ENCODE measurements at regions not wholly inside any gene's neighbourhood (a gene's known extent, or its start where the extent isn't known, plus 50 kb on each side); places are given as distances from the start of the nearest gene placed in this dataset.

DNA sequence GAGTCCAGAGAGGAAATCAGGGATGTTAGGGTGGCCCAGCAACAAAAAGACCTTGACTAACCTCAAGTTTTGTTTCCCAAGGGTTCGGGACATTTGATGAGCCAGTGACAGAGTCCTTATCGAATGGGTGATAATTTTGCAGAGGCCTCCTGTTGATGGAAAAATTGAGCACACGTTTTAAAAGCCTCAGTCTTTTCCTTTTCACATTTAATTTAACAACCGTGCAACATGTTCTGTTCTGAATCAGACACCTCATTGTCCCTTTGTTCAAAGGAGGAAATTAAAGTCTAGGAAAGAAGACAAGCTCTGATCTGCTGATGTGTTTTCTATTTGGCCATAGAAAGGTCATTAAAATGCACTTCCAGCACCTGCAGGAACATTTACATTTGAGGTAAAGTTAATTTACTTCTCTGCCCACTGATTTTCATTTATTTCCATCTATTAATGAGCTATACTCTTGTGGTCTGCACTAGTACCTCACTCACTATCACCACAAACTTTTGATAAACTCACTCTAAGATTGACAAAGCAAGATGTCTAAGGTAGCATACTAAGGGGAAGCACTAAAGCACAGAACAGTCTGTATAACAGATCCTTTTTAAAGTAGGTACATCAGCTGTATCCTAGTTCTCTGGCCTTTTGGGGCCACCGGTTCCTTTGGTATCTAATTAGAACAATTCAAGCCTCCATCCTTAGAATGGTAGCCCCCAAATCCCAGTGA lies 147.0 kb downstream of the RPAP3 start:
- DNase-seq = no peak

DNA sequence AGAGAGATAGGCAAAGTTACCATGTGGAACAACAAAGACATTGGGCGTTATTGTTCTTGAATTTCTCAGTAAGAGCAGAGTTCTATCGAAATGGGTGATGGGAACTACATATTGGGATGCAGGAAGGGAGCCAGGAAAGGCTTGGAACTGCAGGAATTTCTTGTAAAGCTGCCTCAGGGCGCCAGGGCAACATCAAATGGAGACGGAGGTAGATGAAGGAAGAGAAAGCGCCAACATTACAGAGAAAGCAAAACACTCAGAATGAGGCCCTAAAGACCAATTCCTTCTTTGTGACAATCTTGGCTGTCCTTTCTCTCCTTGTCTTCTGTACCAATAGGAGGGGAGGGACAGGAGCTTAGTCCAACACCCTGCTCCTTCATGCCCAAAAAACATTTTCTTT lies 148.4 kb downstream of the RPAP3 start:
- no peak for DNase-seq

DNA sequence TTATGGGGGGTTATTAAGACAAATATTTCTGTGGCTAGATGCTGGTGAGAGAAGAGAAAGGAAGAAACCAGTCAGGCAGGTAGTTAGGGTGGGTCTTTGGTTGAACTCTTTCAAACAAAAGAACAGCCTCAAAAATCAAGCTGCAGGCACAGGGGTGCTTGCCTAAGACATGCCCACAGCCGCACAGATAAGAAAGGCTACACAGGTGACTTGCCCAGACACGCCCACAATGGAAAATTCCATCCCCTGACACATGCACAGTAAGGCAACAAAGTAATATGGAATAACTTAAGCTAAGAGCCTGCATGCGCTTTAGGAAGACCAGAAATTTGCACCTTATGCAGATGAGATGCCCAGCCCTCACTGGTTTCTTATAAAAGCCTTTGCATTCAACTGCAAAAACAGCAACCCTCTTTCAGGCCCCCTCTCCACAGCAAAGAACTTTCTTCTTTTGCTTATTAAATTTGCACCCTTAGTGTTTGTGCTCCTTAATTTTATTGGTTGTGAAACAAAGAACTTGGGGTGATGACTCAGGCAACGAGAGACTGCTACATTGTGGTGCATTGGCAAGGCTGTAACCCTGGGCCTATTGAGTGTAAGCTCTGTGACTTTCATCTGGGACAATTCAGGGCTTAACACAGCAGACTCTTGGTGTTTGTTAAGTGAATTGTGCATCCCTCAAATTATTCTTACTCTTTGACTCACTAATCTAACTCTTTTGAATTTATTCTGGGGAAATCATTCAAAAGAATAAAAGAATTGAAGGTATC lies 149.4 kb downstream of the RPAP3 start:
- no peak for DNase-seq

DNA sequence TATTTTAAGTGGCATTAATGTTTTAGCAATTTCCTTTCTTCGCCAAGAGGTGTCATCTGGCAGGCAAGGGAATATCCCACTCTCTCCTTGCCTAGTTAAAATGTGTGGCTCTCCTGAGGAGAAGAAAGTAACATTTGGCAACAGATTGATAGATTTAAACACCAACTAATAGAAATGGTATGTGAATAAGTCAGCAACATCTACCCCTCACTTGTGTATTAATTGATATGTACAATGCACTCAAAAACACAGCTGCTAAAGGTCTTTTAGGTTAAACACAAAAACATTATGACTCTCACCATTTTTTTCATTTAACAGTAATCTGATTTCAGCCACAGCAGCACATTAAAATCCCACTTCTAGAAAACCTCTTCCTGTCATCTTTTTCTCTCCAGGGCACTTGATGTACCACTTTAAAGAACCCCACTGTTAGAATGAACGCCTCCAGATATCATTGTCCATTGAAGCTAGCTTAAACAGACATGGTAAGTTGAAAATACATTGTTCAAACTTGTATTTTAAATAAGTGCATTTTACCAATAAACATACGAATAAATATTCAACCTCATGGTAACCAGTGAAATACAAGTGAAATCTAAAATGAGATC lies 151.7 kb downstream of the RPAP3 start:
- no peak for DNase-seq

DNA sequence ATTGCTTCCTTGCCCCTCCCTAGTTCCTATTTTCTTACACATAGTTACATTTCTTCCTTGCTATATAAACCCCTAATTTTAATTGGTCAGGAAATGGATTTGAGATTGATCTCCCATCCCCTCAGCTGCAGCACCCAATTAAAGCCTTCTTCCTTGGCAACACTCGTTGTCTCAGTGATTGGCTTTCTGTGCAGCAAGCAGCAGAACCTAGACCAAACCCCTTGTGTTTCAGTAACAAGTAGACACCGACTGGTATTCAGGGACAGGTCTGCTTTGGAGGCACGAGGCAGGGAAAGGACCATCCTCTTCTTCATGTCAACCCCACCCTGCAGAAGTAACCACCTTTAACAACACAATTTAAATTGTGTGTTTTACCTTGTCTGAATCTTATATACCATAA lies 152.6 kb downstream of the RPAP3 start:
- no peak for DNase-seq

DNA sequence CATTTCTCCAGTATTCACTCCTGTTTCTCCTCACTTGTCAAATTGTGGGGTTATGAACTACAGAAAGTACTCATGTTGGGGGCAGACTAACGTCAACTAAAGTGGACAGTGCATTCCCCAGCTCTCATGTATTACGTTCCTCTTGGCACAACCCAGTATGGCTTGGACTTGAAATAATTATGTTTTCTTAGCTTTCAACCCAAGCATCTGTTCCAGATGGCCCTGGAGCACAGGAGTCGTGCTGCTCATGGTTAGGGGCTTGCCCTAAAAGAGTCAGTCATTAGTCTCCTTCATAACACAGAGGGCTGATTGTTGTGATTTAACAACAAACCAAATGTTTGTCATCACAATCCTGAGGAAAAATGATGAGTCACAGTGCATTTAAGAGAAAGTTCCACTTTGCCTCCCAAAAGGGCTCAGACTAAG lies 154.4 kb downstream of the RPAP3 start:
- no peak for DNase-seq

DNA sequence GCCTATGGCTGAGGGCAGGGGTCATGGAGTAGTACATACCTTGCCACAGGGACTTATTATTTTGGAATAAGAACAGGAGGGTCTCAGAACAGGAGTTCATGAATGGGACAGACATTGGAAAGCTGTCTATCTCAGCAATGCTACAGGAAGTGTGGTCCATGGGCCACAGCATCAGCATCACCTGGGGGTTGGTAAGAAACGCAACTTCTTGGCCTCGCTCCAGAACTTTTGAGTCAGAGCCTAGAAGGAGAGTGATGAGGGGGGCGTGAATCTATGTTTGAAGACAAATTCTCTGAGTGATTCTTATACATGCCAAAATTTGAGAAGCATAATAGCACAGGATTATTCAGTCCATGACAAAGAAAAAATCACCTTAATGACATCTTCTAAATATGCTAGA lies 156.6 kb downstream of the RPAP3 start:
- DNase-seq = no peak

DNA sequence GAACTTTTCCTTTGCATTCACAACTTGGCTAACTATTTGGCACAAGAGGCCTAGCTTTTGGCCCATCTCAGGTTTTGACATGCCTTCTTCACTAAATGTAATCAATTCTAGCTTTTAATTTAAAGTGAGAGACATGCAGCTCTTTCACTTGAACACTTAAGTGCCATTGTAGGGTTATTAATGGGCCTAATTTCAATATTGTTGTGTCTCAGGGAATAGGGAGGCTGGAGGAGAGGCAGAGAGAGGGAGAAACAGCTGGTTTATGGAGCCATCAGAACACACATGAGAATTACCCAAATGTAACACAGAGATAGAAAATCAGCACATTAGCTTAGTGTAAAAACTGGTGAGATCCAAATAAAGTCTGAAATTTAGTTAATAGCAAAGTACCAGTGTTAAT lies 157.4 kb downstream of the RPAP3 start:
- no peak for DNase-seq

DNA sequence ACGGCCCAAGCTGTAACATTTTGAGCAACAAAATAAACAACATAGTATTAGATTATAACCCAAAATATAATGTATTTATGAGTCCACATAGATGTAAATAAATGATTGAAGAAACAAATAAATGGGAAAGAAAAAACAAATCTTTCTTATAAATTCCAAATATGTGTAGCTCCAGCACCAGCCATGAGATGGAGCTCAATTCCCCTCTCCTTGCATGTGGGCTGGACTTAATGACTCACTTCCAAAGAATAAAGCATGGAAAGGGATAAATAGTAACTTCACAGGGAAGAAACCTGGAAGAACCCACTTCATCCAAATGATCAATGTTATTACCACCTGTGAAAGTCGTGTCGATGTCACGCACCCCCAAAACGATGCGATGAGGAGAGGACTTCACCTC lies 158.8 kb downstream of the RPAP3 start:
- no peak for DNase-seq

DNA sequence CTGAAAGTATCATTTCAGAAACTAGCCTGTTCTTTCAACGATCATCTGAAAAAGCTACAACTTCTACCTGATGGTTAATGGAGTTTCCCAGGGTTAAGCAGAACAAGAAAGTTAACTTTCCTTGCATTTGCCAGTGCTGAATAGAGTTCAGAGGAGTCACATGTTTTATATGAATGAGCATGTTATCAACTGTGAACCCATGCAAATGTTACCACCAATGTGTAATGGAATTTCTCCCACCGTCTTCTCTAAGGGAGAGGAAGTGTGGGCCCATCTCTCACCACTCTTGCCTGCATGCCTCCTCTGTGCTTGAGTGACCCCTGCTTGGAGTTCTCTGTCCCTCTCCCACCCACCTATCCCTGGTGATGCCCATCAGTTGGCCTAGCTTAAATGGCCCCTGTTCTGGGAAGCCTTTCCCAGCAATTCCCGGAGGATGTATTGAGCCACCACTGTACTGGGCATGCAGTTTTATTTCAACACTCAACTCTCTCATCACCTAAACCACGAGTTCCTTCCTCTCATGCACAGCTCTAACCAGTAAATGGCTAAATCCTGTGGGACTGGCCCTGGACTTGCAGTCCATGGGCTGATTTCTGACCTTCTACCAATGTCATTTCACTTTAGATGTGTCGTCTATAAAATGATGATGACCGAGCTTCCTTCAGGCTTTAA lies 159.8 kb downstream of the RPAP3 start:
- no peak for DNase-seq

DNA sequence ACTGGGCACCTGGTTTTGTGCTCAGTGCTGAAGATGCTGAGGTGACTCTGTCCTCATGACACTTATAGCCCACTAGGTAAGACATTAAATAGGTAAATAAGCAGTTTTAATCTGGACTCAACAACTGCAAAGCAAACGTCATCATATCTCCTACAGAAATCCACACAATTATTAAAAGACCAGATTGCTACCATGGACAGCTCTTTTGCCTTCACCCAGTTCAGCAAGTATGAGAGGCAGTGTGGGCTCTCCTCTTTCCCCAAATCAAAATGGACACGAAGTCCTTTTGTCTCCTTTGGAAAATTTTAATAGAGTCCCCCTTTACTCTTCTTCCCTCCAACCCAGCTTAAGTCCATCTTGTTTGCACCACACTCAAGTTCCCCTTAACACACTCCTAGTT lies 171.1 kb downstream of the RPAP3 start:
- DNase-seq = no peak

DNA sequence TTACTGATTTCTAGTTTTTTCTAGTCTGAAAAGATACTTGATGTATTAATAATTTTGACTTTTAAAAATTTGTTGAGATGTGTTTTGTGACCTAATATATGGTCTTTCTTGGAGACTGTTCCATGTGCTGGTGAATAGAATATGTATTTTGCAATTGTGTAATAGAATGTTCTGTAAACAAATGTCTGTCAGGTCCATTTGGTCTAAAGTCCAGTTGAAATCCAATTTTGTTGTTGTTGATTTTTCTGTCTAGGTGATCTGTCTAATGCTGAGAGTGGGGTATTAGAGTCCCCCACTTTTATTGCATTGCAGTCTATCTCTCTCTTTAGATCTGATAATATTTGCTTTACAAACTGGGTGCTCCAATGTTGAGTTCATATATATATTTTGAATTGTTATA lies 175.8 kb downstream of the RPAP3 start:
- no peak for DNase-seq

DNA sequence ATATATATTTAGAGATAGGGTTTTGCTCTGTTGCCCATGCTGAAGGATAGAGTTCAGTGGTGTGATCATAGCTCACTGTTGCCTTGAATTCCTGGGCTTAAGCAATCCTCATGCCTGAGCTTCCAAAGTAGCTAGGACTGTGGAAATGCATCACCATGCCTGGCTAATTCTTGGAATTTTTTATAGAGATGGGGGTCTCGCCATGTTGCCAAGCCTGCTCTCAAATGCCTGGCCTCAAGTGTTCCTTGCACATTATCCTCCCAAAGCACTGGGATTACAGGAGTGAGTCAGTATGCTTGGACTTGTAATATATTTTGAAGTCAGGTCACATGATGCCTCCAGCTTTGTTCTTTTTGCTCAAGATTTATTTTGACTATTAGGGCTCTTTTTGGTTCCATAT lies 178.0 kb downstream of the RPAP3 start:
- no peak for DNase-seq

DNA sequence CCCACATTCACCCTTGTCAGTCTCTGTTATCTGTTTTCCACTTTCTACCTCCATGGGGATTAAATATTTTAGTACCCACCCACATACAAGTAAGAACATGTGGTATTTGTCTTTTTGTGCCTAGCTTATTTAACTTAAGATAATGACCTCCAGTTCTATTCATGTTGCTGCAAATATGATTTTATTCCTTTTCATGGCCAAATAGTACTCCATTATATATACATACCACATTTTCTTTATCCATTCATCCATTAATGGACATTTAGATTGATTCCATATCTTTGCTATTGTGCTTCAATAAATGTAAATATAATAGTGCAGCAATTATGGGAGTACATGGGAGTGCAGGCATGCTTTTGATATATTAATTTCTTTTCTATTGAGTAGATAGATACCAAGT lies 185.8 kb downstream of the RPAP3 start:
- DNase-seq = no peak

DNA sequence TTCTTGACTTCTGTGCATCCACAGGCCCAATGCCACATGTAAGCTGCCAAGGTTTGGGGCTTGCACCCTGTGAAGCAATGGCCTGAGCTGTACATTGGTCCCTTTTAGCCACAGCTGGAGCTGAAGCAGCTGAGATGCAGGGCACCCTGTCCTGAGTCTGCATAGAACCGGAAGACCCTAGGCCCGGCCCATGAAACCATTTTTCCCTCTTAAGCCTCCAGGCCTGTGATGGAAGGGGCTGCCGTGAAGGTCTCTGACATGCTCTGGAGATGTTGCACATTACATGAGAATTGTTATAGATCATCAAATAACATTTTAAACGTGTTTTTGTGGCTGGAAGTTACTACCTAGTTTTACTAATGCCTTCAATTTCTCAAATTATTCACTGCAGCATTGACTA lies 188.7 kb downstream of the RPAP3 start:
- DNase-seq = no peak

DNA sequence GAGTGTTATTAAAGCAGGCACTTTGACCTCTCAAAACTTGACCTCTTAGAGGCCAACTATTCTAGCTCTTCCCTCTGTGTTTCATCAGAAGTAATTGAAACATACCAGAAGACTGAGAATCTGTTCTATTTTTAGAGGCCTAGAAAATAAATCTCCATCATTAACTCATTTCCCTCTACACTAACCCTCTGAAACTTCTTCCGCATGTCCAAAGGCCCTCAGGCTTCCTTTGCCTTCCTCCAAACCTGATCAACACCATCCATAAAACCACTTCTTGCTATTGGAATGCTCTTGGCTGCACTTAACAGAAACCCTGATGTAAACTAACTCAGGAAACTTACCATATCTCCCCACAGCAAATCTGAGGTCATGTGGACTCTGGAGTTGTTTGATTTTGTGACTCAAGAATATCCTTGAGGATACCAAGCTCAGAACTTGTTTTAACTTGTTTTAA lies 196.4 kb downstream of the RPAP3 start:
- DNase-seq = no peak

DNA sequence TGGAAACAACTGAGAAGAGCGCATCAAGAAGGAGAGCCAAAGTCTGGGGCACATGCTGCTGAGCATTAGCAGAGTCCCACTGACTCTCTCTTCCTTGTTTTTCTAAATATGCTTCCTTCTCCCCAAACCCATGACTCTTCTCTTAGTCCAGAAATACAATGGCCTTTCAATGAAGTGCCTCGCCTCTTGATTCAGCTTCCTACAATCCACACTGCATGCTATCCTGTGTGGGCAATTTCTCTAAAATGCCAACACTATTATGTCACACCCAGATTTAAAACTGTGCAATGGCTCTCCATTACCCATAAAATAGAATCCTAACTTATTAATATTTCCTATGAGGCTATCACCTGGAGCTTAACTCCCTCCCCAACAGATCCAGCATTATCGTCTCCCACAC lies 198.6 kb downstream of the RPAP3 start:
- no peak for DNase-seq

DNA sequence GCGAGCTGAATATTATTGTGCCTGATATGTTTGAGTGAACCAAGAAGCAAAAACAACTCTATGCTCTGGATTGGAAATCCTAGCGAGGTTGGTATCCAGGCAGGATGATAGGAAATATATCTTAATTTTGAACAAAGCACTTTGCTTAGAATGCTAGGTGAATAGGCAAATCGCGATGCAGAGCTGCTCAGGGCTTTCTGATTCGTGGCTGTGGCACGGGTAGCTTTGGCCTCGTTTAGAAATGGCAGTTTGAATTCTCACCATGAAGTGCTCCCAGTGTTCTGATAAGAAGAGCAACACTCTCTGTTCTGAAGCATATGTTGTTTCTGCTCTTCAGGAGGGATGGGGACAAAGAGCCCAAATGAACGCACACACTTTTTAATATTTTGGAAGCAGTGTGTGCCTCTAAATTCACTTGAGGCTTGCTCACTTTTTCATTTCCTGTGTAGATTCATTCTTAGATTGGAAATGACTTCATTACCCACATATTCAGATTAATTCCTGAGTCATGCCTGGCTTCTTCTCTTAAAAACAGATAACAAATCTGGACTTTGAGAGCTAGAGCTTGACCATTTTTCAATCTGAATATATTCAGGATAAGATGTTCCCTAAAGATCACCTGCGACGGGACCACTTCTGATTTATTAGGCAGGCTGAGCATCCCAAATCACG lies 200.9 kb downstream of the RPAP3 start:
- no peak for DNase-seq

DNA sequence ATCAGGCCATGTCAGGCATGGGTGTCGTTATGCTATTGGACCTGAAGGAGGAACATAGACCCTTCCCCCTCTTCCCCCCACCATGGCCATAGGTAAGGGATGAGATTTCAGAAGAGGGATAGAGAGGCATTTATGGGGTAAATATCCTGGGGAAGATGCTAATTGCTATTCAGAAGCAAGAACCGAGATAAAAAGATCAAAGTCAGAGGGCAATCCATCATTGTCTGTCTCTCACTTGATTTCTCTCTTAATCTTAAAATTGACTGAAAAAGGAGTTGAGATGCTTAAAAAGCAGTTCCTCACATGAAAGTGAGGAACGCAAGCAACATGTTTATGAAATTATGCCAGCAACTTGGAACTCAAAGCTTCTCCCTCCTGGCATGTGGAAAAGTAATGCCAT lies 212.0 kb downstream of the RPAP3 start:
- DNase-seq = no peak

DNA sequence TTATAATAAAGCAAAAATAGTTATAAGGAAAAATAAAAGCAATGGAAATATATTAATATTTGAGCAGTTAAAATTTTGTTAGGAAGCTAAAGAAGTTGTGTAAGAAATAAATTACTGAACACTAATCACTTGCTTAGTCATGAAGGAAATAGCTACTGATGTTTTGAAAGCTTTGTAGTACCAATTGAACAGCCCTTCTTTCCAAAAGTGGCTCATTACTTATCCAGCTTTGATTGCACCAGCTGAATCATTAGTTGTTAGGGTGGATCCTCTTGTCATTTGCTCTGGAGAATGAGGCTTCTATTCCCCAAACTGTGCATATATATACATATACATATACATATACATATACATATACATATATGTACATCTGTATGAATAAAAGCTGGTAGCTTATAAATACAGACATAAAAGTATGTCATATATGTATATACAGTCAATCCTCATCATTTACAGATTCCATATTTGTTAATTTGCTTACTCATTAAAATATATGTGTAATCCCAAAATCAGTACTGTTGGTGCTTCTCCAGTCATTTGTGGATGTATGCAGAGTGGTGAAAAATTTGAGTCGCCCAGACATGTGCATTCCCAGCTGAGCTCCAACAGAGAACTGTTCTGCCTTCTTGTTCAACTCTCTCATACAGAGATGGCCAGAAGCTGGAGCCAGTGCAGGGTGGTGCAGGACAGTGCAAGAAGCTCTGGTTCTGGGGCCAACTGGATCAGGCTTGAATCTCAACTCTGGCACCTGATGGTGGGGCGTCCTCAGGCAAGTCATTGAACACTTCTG lies 214.1 kb downstream of the RPAP3 start:
- DNase-seq = no peak

DNA sequence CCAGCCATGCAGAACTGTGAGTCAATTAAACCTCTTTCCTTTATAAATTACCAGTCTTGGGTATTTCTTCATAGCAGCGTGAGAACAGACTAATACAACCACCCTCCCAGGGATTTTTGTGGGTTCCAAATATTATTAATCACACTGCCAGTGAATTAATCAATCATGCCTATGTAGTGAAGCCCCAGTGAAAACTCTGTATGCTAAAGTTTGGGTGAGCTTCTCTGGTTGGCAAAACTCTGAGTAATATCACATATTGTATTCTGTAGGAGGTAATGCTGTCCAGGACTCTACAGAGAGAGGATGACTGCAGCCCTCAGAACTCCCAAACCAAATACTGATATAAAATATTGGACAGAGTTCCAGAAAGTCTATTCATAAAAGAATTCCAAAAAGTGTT lies 216.9 kb downstream of the RPAP3 start:
- no peak for DNase-seq

DNA sequence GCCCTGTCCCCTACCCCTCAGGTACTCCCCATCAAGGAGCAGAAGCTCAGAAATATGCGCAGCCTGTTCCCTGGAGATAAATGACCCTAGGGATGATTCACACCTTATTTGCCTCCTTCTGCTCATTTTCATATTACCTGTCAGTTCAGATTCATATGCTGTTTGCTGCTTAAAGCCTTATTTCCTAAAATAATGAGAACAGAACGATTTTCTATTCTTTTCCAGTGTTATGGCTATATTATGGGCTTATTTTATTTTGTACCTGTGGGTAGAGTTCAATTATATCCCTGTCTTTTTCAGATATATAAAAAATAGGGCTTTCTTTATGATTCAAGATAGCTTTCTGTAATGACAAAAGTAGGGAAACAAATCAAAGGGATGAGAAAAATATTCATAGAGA lies 224.8 kb downstream of the RPAP3 start:
- no peak for DNase-seq
